ENCODE measurements at regions not wholly inside any gene's neighbourhood (a gene's known extent, or its start where the extent isn't known, plus 50 kb on each side); places are given as distances from the start of the nearest gene placed in this dataset.

DNA sequence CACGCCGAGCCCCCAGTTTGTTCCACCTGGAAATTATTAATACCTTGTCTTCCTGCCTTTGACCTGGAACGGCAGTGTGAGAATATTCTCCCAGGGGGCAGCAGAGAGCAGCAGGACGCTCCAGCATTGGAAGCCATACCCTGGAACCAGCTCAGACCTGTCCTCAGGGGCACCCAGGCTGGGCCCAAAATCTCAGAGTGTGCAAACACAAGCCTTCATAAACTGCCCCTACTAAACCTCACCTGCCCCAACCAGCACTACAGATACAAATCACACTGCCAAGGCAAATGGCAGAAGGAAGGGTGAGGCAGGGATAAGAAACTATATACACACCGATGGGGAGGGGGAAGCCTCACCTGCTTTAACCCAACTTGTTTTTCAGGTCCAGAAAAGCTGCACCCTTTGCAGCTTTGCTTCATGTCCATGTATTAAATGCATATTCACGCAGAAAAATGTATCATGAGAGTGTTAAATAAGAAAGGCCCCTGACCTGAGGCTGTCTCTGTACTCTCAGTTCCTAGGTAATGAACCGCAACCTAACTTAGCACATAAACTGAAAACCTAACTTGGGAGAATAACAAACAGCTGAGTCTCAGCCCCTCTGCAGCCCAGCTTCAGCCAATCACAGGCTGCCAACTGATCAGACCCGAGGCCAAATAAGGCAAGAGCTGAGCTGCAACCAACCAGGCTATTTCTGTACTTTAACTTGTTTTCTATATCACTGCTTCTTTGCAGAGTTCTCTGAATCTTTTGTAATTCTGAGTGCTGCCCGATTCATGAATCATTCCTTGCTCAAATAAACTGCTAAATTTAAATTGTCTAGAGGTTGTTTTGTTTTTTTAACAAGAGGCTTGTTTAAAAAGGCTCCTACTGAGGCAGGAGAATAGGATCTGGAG is 130.1 kb downstream of the SPTSSA start (continued):
- TF ChIP-seq, protein P1, sequence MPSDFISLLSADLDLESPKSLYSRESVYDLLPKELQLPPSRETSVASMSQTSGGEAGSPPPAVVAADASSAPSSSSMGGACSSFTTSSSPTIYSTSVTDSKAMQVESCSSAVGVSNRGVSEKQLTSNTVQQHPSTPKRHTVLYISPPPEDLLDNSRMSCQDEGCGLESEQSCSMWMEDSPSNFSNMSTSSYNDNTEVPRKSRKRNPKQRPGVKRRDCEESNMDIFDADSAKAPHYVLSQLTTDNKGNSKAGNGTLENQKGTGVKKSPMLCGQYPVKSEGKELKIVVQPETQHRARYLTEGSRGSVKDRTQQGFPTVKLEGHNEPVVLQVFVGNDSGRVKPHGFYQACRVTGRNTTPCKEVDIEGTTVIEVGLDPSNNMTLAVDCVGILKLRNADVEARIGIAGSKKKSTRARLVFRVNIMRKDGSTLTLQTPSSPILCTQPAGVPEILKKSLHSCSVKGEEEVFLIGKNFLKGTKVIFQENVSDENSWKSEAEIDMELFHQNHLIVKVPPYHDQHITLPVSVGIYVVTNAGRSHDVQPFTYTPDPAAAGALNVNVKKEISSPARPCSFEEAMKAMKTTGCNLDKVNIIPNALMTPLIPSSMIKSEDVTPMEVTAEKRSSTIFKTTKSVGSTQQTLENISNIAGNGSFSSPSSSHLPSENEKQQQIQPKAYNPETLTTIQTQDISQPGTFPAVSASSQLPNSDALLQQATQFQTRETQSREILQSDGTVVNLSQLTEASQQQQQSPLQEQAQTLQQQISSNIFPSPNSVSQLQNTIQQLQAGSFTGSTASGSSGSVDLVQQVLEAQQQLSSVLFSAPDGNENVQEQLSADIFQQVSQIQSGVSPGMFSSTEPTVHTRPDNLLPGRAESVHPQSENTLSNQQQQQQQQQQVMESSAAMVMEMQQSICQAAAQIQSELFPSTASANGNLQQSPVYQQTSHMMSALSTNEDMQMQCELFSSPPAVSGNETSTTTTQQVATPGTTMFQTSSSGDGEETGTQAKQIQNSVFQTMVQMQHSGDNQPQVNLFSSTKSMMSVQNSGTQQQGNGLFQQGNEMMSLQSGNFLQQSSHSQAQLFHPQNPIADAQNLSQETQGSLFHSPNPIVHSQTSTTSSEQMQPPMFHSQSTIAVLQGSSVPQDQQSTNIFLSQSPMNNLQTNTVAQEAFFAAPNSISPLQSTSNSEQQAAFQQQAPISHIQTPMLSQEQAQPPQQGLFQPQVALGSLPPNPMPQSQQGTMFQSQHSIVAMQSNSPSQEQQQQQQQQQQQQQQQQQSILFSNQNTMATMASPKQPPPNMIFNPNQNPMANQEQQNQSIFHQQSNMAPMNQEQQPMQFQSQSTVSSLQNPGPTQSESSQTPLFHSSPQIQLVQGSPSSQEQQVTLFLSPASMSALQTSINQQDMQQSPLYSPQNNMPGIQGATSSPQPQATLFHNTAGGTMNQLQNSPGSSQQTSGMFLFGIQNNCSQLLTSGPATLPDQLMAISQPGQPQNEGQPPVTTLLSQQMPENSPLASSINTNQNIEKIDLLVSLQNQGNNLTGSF (CRISPR knock-in tag; IDR thresholded peaks at IDR 0.05): peak; percentile 67
- TF ChIP-seq ZFP82 (CRISPR knock-in tag; IDR thresholded peaks at IDR 0.05; ENCODE audit: borderline replicate concordance): peak; percentile 74; the same call in 1 of the 2 replicates
- 0 out of 2 replicates have a peak, but pooled peaks have one; percentile 45 for TF ChIP-seq MTA1 (CRISPR knock-in tag; IDR thresholded peaks at IDR 0.05; ENCODE audit: borderline replicate concordance)
- TF ChIP-seq YEATS2 (CRISPR knock-in tag; IDR thresholded peaks at IDR 0.05; ENCODE audit: borderline replicate concordance): peak; percentile 71; the same call in 1 of the 2 replicates
- no peak for TF ChIP-seq HHEX (CRISPR knock-in tag; IDR thresholded peaks at IDR 0.05)
- TF ChIP-seq NFE2L2 (IDR thresholded peaks at IDR 0.05; ENCODE audit: low read length): peak; percentile 40; the same call in 1 of the 2 replicates
- 0 out of 2 replicates have a peak, but pooled peaks have one; percentile 13 for TF ChIP-seq RBFOX2 (IDR thresholded peaks at IDR 0.05; ENCODE audit: low read depth, low read length)
- TF ChIP-seq, protein P2, sequence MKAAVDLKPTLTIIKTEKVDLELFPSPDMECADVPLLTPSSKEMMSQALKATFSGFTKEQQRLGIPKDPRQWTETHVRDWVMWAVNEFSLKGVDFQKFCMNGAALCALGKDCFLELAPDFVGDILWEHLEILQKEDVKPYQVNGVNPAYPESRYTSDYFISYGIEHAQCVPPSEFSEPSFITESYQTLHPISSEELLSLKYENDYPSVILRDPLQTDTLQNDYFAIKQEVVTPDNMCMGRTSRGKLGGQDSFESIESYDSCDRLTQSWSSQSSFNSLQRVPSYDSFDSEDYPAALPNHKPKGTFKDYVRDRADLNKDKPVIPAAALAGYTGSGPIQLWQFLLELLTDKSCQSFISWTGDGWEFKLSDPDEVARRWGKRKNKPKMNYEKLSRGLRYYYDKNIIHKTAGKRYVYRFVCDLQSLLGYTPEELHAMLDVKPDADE (CRISPR knock-in tag; IDR thresholded peaks at IDR 0.05): no peak
- TF ChIP-seq MIXL1 (CRISPR knock-in tag; IDR thresholded peaks at IDR 0.05): peak; percentile 77
- peak; percentile 85 for TF ChIP-seq ZFY (CRISPR knock-in tag; IDR thresholded peaks at IDR 0.05)
- peak; percentile 68 for TF ChIP-seq SP2 (CRISPR knock-in tag; IDR thresholded peaks at IDR 0.05)
- TF ChIP-seq ZMYM3 (CRISPR knock-in tag; IDR thresholded peaks at IDR 0.05): peak; percentile 87; the same call in 1 of the 2 replicates
- no peak for TF ChIP-seq CHCHD3 (CRISPR knock-in tag; IDR thresholded peaks at IDR 0.05)
- 0 out of 2 replicates have a peak, but pooled peaks have one; percentile 7 for TF ChIP-seq RARA (CRISPR knock-in tag; IDR thresholded peaks at IDR 0.05)
- TF ChIP-seq, protein P3, sequence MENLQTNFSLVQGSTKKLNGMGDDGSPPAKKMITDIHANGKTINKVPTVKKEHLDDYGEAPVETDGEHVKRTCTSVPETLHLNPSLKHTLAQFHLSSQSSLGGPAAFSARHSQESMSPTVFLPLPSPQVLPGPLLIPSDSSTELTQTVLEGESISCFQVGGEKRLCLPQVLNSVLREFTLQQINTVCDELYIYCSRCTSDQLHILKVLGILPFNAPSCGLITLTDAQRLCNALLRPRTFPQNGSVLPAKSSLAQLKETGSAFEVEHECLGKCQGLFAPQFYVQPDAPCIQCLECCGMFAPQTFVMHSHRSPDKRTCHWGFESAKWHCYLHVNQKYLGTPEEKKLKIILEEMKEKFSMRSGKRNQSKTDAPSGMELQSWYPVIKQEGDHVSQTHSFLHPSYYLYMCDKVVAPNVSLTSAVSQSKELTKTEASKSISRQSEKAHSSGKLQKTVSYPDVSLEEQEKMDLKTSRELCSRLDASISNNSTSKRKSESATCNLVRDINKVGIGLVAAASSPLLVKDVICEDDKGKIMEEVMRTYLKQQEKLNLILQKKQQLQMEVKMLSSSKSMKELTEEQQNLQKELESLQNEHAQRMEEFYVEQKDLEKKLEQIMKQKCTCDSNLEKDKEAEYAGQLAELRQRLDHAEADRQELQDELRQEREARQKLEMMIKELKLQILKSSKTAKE (CRISPR knock-in tag; IDR thresholded peaks at IDR 0.05; ENCODE audit: borderline replicate concordance): no peak
- TF ChIP-seq TAF1 (CRISPR knock-in tag; IDR thresholded peaks at IDR 0.05): peak; percentile 74
- TF ChIP-seq ZNF225 (CRISPR knock-in tag; IDR thresholded peaks at IDR 0.05): 0 out of 2 replicates have a peak, but pooled peaks have one; percentile 85
- peak; percentile 99 for TF ChIP-seq ZNF567 (CRISPR knock-in tag; IDR thresholded peaks at IDR 0.05; ENCODE audit: borderline replicate concordance)
- no peak for TF ChIP-seq WIZ (CRISPR knock-in tag; IDR thresholded peaks at IDR 0.05)
- peak; percentile 35; the same call in 1 of the 2 replicates for TF ChIP-seq MYNN (CRISPR knock-in tag; IDR thresholded peaks at IDR 0.05; ENCODE audit: low read depth)
- peak; percentile 77 for TF ChIP-seq IRF2 (CRISPR knock-in tag; IDR thresholded peaks at IDR 0.05)

Measured in HepG2 (cell line).